SU-DHL-6 (cell line): ENCODE measurements at regions not wholly inside any gene's neighbourhood (a gene's known extent, or its start where the extent isn't known, plus 50 kb on each side); places are given as distances from the start of the nearest gene placed in this dataset.

ENCODE experiments used
- H2AFZ ChIP-seq: fragments of 200-600 bp; sonication (generic); 2 replicates; pipeline ENCODE4 v1.6.1; 2014; ENCODE audit warnings: low read depth, mild to moderate bottlenecking, moderate library complexity, mixed read lengths, antibody characterized with exemption, low read length; ENCODE audit not compliant: severe bottlenecking
- H3F3A ChIP-seq: fragments of 200-600 bp; shearing (Covaris generic); 2 replicates; pipeline ENCODE4 v1.6.0; 2016; ENCODE audit warnings: antibody characterized with exemption, mild to moderate bottlenecking; ENCODE audit not compliant: insufficient read depth
- H3K27ac ChIP-seq: fragments of 200-600 bp; sonication (generic); 2 replicates; pipeline ENCODE4 v1.5.1; 2016; ENCODE audit warnings: low read depth, mild to moderate bottlenecking, low read length, moderate library complexity, mixed read lengths
- H3K27me3 ChIP-seq: fragments of 200-600 bp; sonication (generic), shearing (Covaris generic); 2 replicates; pipeline ENCODE4 v1.6.0; 2014; ENCODE audit warnings: mild to moderate bottlenecking, low read length
- H3K36me3 ChIP-seq: fragments of 200-600 bp; sonication (generic); 2 replicates; pipeline ENCODE4 v1.6.1; 2014; ENCODE audit warnings: mild to moderate bottlenecking, low read length, mixed read lengths
- H3K4me2 ChIP-seq: fragments of 300-600, 200-600 bp; shearing (Covaris generic), sonication (generic); 2 replicates; pipeline ENCODE4 v1.6.0; 2014; ENCODE audit warnings: low read length, low read depth, mild to moderate bottlenecking; ENCODE audit not compliant: poor library complexity, severe bottlenecking
- H3K4me3 ChIP-seq: fragments of 200-600 bp; sonication (generic); 2 replicates; pipeline ENCODE4 v1.5.1; 2014; ENCODE audit warnings: antibody characterized with exemption, low read length, mild to moderate bottlenecking, mixed read lengths; ENCODE audit not compliant: insufficient read depth, poor library complexity, severe bottlenecking
- H3K79me2 ChIP-seq: fragments of 200-600 bp; sonication (generic); 2 replicates; pipeline ENCODE4 v1.6.1; 2014; ENCODE audit warnings: mild to moderate bottlenecking, low read length, moderate library complexity; ENCODE audit not compliant: insufficient read depth
- H3K9ac ChIP-seq: fragments of 200-600 bp; sonication (generic); 2 replicates; pipeline ENCODE4 v1.7.0; 2014; ENCODE audit warnings: mild to moderate bottlenecking, low read length
- H3K9me2 ChIP-seq: fragments of 200-600 bp; sonication (generic); replicated peaks from 2 replicates; pipeline ENCODE4 v1.6.1; 2014; ENCODE audit warnings: low read length; ENCODE audit not compliant: insufficient read depth
- H3K9me3 ChIP-seq: fragments of 200-600 bp; sonication (generic); 2 replicates; pipeline ENCODE4 v1.6.1; 2014; ENCODE audit warnings: low read length, mixed read lengths; ENCODE audit not compliant: insufficient read depth
- H4K20me1 ChIP-seq: fragments of 200-600 bp; sonication (generic); 2 replicates; pipeline ENCODE4 v1.6.1; 2014; ENCODE audit warnings: low read depth, mild to moderate bottlenecking, antibody characterized with exemption, low read length, moderate library complexity, mixed read lengths
- CTCF ChIP-seq: fragments of 200-600 bp; sonication (generic); IDR thresholded peaks from one replicate; pipeline ENCODE4 v1.5.1; 2017; ENCODE audit warnings: antibody characterized with exemption, mild to moderate bottlenecking, low read length, moderate library complexity; ENCODE audit not compliant: insufficient read depth, poor library complexity, severe bottlenecking
- EZH2phosphoT487 ChIP-seq: fragments of 200-600 bp; sonication (generic), shearing (Covaris generic); conservative IDR thresholded peaks from 2 replicates; pipeline ENCODE4 v1.6.1; 2018; ENCODE audit warnings: mild to moderate bottlenecking, antibody characterized with exemption, low read length, moderate library complexity, mixed read lengths

GRCh38 chr6:153618371-153619322, 420.4 kb upstream of the OPRM1 start:
- Histone ChIP-seq H4K20me1 (no peaks in the 10 kb centered on the region), H3K36me3 (no peaks in the 10 kb centered on the region), H2AFZ (no peak overlapping the region), H3F3A (no peaks in the 10 kb centered on the region), H3K79me2 (no peaks in the 10 kb centered on the region), H3K27ac (no peak overlapping the region), H3K4me3 (no peak overlapping the region), H3K4me2 (no peak overlapping the region), H3K9ac (no peak overlapping the region), H3K27me3 (no peaks in the 10 kb centered on the region), H3K9me3 (no peaks in the 10 kb centered on the region), H3K9me2 (no peaks in the 10 kb centered on the region)
- TF ChIP-seq EZH2phosphoT487 = no peak
- TF ChIP-seq CTCF = no peak

DNA sequence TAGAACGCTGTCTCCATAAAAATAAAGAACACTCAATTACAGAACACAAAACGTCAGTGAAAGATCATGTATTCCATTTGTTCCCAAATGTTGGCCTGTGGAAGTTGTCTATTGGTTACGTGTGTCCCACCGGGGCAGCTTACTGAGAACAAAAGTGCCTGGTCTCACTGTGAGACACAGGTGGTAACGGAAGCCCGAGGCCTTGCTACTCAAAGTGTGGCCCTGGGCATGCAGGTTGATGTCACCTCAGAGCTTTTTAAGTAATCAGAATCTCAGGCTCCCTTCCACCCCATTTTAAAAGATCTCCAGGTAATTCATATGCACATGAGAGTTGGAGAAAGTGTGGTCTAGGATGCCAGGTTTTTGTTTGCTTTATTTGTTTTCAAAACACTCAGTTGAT, 422.5 kb upstream of the OPRM1 start:
- Histone ChIP-seq H2AFZ (no peak overlapping the region), H3K4me3 (no peak overlapping the region), H3F3A (no peaks in the 10 kb centered on the region), H3K27me3 (no peaks in the 10 kb centered on the region), H3K4me2 (no peak overlapping the region), H3K27ac (no peak overlapping the region), H3K9ac (no peak overlapping the region), H3K36me3 (no peaks in the 10 kb centered on the region), H3K9me2 (no peaks in the 10 kb centered on the region), H4K20me1 (no peaks in the 10 kb centered on the region), H3K79me2 (no peaks in the 10 kb centered on the region), H3K9me3 (no peaks in the 10 kb centered on the region)
- TF ChIP-seq CTCF = no peak
- TF ChIP-seq EZH2phosphoT487 = no peak

DNA sequence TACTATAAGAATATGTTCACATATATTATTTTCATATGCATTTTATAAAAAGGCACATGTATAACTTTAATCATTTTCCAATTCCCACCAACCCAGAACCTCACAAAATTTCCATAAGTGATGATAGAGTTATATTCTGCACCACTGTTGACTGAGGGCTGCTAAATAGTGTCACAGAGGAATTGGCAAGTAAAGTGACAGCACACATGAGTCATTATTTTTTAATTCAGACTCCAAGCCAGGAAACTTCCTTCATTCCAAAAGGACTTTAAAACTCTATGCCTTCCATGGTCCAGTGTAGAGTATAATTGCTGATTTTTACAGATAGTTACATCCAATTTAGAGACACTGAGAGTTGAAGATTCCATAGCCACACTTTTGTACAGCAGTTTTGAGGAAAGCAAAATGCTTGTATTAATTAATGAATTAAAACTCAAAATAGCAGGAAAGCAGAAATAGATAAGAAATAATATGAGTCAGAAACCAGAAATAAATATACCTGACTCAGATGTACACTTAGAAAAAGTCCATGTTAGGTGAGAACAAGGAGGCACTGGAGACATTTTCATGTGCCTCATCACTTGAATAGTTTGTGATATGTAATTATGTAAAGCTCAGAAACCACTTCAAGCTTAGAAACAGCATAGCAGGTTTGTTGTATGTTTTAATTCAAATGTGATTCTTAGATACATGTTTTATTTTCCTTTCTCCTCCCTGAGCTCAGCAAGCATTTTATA, 425.2 kb upstream of the OPRM1 start:
- Histone ChIP-seq H3K79me2 (no peaks in the 10 kb centered on the region), H3F3A (no peaks in the 10 kb centered on the region), H2AFZ (no peak overlapping the region), H3K9me2 (no peaks in the 10 kb centered on the region), H3K9me3 (no peaks in the 10 kb centered on the region), H4K20me1 (no peaks in the 10 kb centered on the region), H3K4me2 (no peak overlapping the region), H3K4me3 (no peak overlapping the region), H3K9ac (no peak overlapping the region), H3K27ac (no peak overlapping the region), H3K36me3 (no peaks in the 10 kb centered on the region), H3K27me3 (no peaks in the 10 kb centered on the region)
- no peak for TF ChIP-seq EZH2phosphoT487
- TF ChIP-seq CTCF = no peak
